ENCODE measurements at regions not wholly inside any gene's neighbourhood (a gene's known extent, or its start where the extent isn't known, plus 50 kb on each side); places are given as distances from the start of the nearest gene placed in this dataset.

GRCh38 chr16:27149986-27150385 is 53.3 kb upstream of the KDM8 start:
- POLR2A ChIA-PET: no interaction called here
- Histone ChIP-seq H3K4me3 (ENCODE audit: low read depth, low read length) (no peak overlapping the region), H3K27me3 (ENCODE audit: control insufficient read depth, insufficient read depth, low read length) (no peaks in the 10 kb centered on the region), H3K27ac (ENCODE audit: low read depth, low read length) (no peak overlapping the region), H3K9me3 (ENCODE audit: control insufficient read depth, insufficient read depth, low read length) (no peaks in the 10 kb centered on the region)
- CTCF ChIA-PET: interaction anchor here (0.6 kb wide), 1 partner anchor 66 kb away, joined by 3 read pairs; no protein-coding TSS in a partner anchor
- no peak for TF ChIP-seq CTCF (IDR thresholded peaks at IDR 0.05; ENCODE audit: low read depth, low read length)
- no peak for DNase-seq (ENCODE audit: low read depth, low spot score)

GRCh38 chr16:27152121-27152520 is 51.2 kb upstream of the KDM8 start:
- POLR2A ChIA-PET: no interaction called here
- Histone ChIP-seq H3K4me3 (ENCODE audit: low read depth, low read length) (no peak overlapping the region), H3K27me3 (ENCODE audit: control insufficient read depth, insufficient read depth, low read length) (no peaks in the 10 kb centered on the region), H3K27ac (ENCODE audit: low read depth, low read length) (no peak overlapping the region), H3K9me3 (ENCODE audit: control insufficient read depth, insufficient read depth, low read length) (no peaks in the 10 kb centered on the region)
- TF ChIP-seq CTCF (IDR thresholded peaks at IDR 0.05; ENCODE audit: low read depth, low read length): no peak
- no peak for DNase-seq (ENCODE audit: low read depth, low spot score)
- CTCF ChIA-PET: interaction anchor here (0.8 to 4.4 kb wide), 4 partner anchors 27 to 1876 kb away, joined by 3 to 21 read pairs (median 8); no protein-coding TSS in a partner anchor

- H3K4me3 ChIP-seq (ENCODE audit: low read depth, low read length): no peak overlapping the region
- no peaks in the 10 kb centered on the region for H3K9me3 ChIP-seq (ENCODE audit: control insufficient read depth, insufficient read depth, low read length)
- ChIA-PET POLR2A (no interaction called here), CTCF (interaction anchor here (0.5 to 4.4 kb wide), 12 partner anchors 10 to 304 kb away, joined by 3 to 21 read pairs (median 4); no protein-coding TSS in a partner anchor)
- no peak overlapping the region for H3K27ac ChIP-seq (ENCODE audit: low read depth, low read length)
- no peak for TF ChIP-seq CTCF (IDR thresholded peaks at IDR 0.05; ENCODE audit: low read depth, low read length)
- DNase-seq (ENCODE audit: low read depth, low spot score): no peak
- no peaks in the 10 kb centered on the region for H3K27me3 ChIP-seq (ENCODE audit: control insufficient read depth, insufficient read depth, low read length)
These were observed 50.5 kb upstream of the KDM8 start for GRCh38 chr16:27152801-27153200.
